GM13977 (cell line): ENCODE measurements at regions not wholly inside any gene's neighbourhood (a gene's known extent, or its start where the extent isn't known, plus 50 kb on each side); places are given as distances from the start of the nearest gene placed in this dataset.

Source experiments
- DNase-seq: peaks from one replicate; pipeline ENCODE4 v3.0.0; 2012; ENCODE audit warnings: low spot score
- CTCF ChIP-seq: IDR thresholded peaks from 2 replicates; pipeline ENCODE4 v1.5.1; 2012; ENCODE audit warnings: mild to moderate bottlenecking, control low read depth; ENCODE audit not compliant: insufficient read depth; ENCODE audit errors: extremely low read depth, missing control alignments
- in situ Hi-C: fragments of 300-500 bp; cut with MboI; formaldehyde crosslinking; loops from one replicate; pipeline ENCODE4 v1.12.0; 2022; ENCODE audit warnings: low sequenced_read_pairs, low pct_unique_long_range_greater_than_20kb, mixed read lengths, inconsistent platforms; ENCODE audit not compliant: unreplicated experiment

GRCh38 chr22:48052621-48052890, 1290.1 kb downstream of the TBC1D22A start:
- TF ChIP-seq CTCF = no peak
- in situ Hi-C loops = no loop called here
- DNase-seq = no peak

GRCh38 chr22:48051796-48052620, 1289.6 kb downstream of the TBC1D22A start:
- no peak for DNase-seq
- in situ Hi-C loops = no loop called here
- TF ChIP-seq CTCF = no peak

- no peak for DNase-seq
- in situ Hi-C loops = no loop called here
- no peak for TF ChIP-seq CTCF
These were observed 1288.4 kb downstream of the TBC1D22A start for GRCh38 chr22:48050836-48051235.

GRCh38 chr22:48049116-48049515, 1286.7 kb downstream of the TBC1D22A start:
- no peak for DNase-seq
- TF ChIP-seq CTCF = no peak
- in situ Hi-C loops = no loop called here

- in situ Hi-C loops = no loop called here
- no peak for DNase-seq
- TF ChIP-seq CTCF = no peak
These were observed 1285.5 kb downstream of the TBC1D22A start for GRCh38 chr22:48047722-48048500.

- in situ Hi-C loops = no loop called here
- DNase-seq = peak; percentile 49
- TF ChIP-seq CTCF = no peak
These were observed 1282.9 kb downstream of the TBC1D22A start for GRCh38 chr22:48045369-48045768.
